Globus pallidus (tissue), 1 donor: ENCODE measurements at regions not wholly inside any gene's neighbourhood (a gene's known extent, or its start where the extent isn't known, plus 50 kb on each side); places are given as distances from the start of the nearest gene placed in this dataset.
A peak's percentile ranks its signal among the peaks of the same experiment; 100 is the strongest.
"Not testable (repeated sequence)": the region's sequence is repeated elsewhere in the genome, so short reads cannot be mapped to it uniquely, and the experiment has no call there.

Experiments
- DNase-seq: peaks from one replicate; pipeline ENCODE4 v3.0.0-alpha.2; 2015; ENCODE audit warnings: low spot score

DNA sequence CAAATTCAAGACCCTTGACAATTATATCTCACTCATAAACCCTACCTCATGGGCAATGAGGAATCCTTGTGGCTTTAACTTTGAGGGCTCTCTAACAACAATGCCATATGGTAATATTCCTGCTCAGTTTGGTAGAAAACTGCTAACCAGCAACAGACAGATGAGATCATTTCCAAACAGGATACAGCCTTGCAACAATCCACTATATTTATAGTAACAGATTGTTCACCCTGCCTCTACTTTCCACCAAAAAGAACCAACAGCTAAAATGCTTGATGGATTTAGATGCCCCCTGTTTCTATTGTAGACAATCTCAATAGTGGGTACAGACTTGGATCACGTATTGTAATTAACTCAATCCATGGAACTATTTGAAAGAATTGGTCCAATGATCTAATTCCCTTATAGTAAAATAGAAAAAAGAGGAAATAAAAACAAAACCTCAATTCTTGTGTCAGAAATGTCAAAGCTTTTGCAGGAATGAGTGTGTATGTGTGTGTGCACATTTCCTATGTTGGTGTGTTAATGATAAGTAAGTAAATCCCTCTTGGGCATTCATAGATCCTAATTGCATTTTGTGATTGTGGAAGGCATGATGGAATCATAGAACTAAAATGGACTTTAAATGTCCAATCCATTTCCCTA, 100.0 kb upstream of the EDEM3 start:
- DNase-seq = no peak

DNA sequence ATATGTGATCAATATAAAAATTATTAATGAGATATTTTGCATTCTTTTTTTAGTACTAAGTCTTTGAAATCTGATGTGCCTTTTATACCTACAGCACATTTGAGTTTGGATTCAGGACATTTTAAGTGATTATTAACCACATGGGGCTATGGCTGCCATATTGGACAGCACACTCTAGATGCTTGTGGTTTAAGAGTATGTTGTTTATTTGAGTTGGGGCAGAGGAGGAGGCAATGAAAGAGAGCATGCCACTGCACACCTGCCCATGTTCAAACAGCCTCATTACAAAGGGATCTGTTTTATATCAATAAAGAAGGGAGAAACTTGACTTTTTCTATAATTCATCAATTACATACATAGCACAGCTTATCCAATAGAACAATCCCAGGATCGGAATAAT, 99.4 kb upstream of the EDEM3 start:
- no peak for DNase-seq

DNA sequence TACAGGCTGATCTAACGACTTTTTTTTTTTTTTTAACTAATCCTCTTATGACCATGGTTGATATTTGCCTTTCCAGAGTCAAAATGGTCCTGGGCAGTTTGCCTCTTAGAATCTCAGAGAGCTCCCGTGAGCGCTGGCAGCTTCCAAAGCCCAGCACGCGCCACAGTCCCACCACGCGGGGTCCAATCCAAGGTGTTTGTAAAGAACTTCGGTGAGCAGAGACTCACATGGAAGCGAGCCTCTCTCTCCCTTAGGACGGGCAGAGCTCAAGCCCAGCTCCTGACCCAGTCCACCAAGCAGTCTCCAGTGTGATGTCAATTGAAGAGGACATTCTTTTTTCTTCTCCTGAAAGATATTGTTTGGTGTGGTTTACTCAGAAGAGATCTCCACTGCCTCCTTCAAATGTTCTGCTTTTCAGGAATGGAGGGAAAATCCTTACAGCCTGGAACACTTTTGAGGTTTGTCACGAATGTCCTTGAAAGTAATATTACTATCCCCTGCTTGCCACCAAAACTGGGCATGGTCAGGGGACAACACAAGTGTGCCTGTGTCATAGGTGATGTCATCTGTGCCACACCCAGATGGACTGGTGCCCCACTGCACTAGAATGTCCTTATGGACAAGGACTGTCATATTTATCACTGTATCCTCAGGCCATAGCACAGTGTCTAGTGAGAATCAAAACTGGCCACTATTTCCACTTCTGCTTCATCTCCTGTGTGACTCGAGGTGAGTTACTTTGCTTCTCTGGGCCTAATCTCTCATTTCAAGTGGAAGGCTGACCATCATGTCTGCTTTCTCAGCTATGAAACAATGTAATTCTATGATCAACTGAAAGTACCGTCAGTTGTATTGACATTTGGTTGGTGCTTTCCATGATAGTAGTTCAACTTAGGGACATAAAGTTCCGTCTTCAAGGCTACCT, 97.4 kb upstream of the EDEM3 start:
- no peak for DNase-seq

DNA sequence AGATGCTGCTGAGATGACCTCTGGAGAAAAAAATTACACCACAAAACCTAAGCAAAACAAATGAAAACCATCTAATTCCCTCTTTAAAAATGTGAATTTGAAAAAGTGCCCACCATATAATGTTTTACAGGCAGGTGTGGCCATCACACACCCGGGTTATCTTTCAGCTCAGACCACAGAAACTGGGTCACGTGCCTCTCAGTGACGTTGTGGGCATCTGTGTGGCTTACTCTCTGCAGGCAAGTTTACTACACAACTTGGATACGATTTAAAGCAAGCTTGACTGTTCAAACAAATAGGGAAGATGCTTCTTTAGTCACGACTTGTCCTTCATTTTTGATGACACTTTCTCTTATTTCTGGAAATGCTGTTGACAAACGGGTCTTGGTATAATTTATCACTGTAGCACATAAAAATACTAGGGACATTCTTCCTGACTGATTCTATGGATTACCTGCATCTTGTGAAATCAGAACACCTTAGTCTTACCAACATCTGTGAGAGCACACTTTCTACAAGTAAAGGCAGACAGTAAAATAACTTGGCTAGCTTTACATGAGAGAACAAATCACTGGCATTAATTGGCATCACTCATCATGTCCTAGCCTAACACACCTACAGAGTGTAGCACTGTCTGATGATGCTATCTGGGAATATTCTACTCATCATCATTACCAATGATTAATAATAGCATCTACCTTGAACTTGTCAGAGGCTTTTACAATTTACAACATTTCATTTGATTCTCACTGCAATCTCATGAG, 89.3 kb upstream of the EDEM3 start:
- no peak for DNase-seq

DNA sequence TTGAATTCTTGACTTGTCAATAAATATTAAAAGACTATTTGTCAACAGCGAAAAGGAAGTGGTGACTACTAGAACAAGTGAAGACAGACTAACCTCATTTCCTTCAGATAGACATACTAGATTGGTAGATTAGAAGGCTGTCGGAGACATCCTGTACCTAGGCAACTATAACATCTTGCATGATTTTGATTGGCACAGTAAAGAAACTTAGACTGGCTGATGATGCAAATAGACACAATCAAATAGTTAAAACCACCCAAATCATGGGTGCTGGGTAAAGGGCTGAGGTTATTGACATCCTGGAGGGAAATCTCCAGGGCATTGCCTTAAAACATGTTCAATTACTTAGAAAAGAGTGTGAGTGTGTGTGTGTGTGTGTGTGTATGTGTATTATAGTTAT, 85.9 kb upstream of the EDEM3 start:
- DNase-seq = no peak

DNA sequence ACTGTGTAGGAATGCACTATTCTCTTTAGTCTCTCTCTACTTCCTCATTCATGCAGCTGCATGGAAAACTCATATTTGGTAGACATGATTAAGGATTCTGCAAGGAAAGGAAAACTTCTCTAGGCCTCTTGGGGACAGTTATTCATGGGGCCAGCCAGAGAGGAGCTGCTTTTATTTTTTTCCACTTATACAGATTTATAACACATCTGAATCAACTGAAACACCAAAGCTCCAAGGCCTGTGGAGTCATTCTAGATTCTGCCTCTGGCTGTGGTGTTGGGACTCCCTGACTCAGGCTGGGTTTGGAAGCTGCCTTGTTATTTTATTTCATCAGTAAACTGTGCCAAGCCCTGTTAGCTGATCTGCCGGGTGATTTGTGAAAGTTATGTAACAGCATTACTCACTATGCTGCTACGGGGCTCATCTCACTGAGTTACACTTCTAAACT, 83.9 kb upstream of the EDEM3 start:
- peak; percentile 11 for DNase-seq

DNA sequence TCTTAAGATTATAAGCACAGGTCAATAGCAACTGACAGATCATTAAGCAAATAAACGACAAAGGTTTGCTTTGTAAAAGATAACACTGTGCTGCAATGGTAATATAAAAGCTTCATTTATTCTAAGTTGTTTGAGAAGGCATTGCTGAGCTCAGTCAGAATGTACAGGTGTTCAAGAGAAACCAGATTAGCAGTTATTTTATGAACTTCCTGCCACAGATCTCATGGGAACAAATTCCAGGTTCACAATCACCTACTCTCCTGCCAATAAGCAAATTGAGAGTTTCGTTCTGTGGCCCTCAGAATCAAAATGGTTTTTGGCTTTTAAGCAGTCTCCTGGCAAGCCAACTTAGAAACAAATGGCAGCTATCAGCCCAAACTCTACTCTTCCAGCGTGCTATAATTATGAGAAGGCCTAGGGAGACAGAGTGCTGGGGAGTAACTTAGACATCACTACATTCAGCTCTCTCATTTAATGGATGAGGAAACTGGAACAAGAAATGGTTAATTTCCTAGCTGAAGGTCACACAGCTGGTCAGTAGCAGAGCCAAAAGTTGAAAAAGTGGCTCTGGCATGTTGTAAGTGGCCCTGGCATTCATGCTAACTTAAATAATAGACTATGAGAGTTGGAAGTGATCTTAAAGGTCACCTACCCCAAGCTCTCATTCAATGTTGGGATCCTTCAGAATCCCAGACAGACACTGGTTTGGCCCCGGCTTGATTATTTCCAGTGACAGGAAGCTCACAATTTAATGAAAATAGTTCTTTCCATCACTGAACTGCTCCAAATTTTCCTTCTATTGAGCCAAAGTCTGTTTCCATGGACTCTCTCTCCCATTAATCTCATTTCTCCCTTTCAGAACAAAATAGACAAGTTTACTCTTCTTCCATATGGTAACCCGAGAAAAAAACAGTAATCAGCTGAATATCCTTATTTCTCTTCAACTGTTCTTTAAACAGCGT, 82.6 kb upstream of the EDEM3 start:
- no peak for DNase-seq

DNA sequence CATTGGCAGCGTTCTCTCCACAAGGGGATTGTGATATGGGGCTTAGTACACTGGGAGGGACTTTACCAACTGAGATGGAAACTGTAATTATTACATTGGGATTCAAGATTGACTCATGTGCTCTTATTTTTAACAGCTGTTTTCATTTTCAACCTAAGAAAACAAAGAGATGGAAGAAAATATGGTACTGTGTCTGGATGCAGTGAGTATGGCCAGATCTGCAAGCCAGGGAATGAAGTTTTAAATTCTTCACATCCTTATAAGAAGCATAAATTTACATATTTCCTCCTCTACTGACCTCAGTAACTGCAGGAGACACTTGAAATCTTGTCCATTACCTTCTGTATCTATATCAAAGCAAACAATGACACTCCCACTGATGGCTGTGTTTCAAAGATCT, 81.5 kb upstream of the EDEM3 start:
- DNase-seq = no peak

DNA sequence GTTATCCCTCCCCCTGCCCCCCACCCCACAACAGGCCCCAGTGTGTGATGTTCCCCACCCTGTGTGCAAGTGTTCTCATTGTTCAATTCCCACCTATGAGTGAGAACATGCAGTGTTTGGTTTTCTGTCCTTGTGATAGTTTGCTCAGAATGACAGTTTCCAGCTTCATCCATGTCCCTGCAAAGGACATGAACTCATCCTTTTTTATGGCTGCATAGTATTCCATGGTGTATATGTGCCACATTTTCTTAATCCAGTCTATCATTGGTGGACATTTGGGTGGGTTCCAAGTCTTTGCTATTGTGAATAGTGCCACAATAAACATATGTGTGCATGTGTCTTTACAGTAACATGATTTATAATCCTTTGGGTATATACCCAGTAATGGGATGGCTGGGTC, 79.3 kb upstream of the EDEM3 start:
- not testable (repeated sequence) for DNase-seq

DNA sequence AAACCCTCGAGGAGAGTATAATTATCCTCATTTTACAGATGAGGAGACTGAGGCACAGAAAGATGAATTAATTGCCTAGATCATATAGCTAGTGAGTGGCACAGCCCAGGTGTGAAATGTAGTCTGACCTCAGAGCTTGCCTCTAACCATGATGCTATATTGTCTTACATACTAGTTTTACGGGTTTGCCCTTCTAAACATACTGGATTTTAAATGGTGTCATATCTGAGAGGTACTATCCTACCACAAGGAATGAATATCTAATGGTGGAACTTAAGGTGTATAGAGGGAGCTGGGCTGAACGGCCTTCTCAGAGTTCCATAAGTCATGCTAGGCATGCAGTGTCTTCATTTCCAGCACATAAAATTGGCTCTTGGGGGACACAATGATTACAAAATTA, 77.9 kb upstream of the EDEM3 start:
- no peak for DNase-seq

DNA sequence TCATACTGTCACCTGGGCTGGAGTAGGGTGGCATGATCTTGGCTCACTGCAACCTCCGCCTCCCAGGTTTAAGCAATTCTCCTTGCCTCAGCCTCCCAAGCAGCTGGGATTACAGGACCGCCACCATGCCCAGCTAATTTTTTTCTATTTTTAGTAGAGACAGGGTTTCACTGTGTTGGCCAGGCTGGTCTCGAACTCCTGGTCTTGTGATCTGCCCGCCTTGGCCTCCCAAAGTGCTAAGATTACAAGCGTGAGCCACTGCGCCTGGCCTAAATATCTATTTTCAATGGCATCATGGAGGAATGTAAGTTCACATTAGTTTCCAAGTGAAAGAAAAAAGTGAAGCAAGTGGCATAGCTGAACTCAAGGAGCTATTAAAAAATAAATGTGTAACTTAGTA, 74.8 kb upstream of the EDEM3 start:
- not testable (repeated sequence) for DNase-seq

DNA sequence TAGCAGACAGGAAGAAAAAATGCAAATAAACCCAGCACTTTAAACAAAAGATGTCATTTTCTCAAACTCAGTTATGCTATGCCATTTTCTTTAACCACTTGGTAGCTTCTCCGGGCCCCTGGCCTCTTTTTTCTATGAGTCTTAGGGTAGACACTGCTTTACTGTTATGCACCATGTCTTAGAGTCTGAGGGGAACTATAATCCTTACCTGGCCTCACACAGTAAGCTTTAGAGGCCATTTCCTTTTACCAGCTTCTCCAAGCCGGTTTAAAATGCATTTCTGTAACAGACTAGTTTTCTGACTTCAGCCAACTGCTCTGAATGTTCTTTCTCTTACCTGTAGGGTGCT, 73.7 kb upstream of the EDEM3 start:
- no peak for DNase-seq

DNA sequence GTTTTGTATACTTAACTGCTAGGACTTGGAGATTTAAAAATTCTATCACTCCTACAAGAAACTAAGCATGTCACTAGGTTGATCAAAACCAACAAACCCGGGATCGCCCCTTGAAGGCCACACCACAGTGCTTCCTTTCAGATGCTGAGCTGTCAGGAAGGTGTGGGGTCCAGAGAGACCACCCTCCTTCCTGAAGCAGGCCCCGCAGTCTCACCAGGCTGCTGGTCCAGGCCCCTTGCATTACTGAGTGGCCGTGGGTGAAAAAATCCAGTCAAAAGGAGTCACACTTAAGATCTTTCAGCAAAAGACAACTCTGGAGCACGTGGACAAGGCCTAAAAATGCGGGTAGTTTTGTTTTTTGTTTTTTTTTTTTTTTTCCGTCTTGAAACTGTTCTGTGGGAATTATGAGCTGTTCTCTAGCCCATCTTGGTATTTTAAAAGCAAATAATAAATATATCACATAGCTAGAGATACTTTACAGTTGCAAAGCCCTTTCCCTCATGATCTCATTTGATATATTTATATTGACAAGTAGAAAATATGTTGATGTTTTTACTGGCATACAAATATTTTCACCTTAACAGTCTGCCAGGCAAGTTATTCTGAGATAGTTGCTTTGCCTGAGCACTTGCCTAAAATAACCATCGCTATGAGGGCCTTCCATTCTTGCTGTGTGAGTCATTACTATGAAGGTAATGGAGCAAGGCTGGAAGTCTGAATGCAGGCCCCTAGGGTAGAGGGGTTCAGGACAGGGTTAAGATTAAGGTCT, 73.1 kb upstream of the EDEM3 start:
- no peak for DNase-seq

DNA sequence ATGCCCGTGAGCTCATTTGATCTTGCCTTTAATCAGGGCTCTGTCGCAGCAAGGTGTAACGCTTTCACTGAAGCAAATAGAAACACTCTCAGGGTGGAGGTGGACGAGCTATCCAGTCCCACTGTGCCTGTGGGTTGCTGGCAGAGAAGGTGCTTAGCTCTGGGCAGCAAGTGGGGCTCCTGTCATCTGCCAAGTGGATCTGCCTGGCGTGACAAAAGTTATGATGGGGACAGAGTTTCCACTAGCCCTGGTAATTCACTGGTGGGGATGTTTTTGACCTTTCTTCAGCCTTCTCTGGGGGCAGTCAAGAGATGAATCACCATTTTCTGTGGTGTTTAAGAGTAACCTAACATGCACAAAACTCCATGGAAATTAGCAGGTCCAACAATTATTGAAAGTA, 71.3 kb upstream of the EDEM3 start:
- DNase-seq = no peak

DNA sequence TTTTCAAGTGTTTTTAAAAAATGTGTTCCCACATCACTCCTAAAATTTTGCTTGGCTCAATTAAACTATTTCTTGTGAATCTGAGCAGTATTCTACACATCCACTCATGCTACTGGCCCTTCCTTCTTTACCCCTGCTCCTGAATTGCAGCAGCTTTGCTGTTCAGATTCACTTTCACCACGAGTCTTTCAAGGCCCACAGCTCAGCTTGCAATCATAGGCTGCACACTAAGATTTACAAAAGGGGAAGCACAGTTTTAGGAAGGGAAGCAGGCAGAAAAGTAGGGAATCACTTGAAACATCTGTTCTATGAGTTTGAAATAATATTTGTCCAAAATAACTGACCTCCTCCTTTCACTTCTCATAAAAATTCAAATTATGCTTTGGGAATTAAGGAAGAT, 70.9 kb upstream of the EDEM3 start:
- DNase-seq = peak; percentile 26

DNA sequence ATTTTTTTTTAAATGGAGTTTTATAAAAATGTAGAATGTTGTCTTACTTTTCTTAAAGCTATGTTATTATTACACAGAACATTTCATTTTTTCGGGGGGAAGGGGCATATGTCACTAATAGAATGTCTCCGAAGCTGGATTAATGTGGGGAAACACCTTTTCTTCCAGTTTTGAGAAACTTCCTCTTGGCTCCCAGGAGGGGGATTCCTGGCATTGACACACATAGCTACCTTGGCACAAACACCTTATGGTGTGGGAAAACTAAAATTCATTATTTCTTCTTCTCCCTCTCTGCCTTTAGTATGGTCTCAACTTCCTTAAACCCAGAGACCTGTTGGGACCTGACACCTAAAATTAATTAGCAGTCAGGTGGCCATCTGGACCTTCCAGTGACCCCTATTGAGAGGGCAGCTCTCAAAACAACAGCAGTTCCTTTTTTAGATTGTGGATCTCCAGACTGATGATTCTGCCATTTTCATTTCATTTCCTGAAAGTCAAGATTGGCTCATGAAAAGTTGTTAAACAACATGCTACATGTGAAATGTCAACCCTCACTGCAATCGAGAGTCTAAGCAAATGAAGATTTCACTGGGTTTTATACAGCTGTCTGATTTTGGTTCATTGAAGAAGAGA, 70.1 kb upstream of the EDEM3 start:
- DNase-seq = no peak

DNA sequence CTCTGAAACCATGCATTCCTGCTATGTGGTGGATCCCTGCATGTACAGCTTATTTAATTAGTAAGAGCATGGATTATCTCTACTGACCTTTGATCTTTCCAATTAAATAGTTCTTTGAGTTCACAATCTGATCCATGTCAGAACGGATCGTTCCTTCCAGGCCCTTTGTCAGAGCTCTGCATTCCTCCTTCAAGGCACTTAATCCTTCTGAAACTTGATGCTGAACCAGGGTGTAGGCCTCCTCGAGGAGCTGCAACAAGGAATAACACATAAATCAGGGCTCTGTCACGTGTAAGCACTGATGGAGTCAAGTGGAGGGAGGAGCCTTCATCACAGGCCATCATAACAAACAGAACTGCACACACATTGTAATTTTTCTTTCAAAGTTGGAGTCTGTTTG, 68.4 kb upstream of the EDEM3 start:
- no peak for DNase-seq

DNA sequence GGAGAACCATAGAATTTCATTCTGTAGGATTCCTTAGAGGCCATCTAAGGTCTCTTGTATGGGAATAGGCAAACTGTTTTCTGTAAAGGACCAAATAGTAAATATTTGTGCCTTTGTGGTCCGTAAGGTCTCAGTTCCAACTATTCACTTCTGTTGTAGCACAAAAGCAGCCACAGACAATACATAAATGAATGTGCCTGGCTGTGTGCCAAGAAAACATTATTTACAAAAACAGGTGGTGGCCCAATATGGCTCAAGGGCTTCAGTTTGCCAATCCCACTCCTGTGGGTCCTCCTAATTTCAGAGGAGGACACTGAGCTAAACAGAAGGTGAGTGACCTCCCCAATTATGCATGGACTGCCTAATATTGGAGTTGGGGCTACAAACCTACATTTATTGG, 67.6 kb upstream of the EDEM3 start:
- no peak for DNase-seq

DNA sequence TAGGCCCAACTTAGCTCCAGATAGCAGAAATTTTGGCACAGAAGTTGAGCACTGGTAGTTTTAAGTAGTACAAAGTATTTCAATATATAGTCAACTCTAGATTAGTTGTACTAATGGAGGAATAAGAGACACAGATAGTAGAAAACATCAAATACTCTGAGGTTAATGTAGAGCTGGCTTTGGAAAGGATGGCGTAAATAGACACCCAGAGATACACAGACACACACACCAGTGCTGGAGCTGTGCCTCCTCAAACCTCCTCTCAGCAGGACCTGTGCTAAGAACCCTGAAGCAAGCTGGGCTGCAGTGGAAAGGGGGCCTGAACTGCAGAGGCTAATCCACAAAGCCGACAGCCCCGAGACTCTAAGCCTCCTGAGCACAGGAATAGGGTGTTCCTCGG, 67.0 kb upstream of the EDEM3 start:
- DNase-seq = no peak

DNA sequence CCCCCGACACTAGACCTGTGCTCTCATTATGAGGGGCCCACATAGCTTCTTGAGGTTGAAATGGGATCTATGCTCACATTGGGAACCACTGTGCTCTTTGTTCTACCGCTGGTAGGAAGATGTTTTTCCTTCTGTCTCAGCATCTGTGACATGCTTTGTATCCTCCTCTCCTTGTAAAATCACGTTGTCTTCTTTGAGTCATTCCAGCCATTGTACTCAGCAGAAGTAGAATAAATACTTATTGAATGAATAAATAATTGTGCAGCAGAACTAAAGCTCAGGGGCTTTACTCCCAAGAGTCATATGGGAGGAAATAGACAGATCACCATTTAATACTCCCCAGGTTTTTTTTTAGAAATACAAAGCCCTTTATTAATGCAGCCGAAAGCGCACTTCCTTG, 66.3 kb upstream of the EDEM3 start:
- DNase-seq = no peak
